GM12891 (cell line): ENCODE measurements at regions not wholly inside any gene's neighbourhood (a gene's known extent, or its start where the extent isn't known, plus 50 kb on each side); places are given as distances from the start of the nearest gene placed in this dataset.

Experiments used
- POLR2A ChIP-seq: IDR thresholded peaks from 2 replicates; pipeline ENCODE4 v1.6.1; 2011; ENCODE audit warnings: low read depth, low read length, control low read depth
- POLR2AphosphoS5 ChIP-seq: IDR thresholded peaks from 2 replicates; pipeline ENCODE4 v1.6.1; 2011; ENCODE audit warnings: low read depth, low read length, control low read depth
- TAF1 ChIP-seq: IDR thresholded peaks from 2 replicates; pipeline ENCODE4 v1.6.1; 2011; ENCODE audit warnings: low read depth, low read length, control low read depth

DNA sequence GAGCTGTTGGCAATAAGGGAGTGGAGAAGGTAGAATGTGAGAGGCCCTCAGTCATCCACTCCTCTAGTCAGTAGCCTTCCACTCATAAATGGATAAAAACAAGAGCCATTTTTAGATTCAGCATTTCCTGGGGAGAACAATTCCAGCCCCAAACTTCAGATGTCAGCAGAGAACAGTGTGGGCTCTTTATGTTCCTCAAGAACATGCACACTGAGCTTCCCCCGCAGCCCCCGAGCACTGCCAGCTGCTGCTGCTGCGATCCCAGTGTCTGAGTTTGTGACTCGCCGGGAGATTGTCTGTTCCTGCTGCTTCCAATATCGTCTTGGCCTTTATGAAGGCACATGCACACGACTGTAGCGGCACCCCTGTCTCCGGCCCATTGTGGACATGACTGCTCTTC is 143.7 kb upstream of the CTNNA2 start:
- no peak for TF ChIP-seq POLR2AphosphoS5
- no peak for TF ChIP-seq TAF1
- no peak for TF ChIP-seq POLR2A
